GM12891 (cell line): ENCODE measurements at regions not wholly inside any gene's neighbourhood (a gene's known extent, or its start where the extent isn't known, plus 50 kb on each side); places are given as distances from the start of the nearest gene placed in this dataset.

Source experiments
- PAX5 ChIP-seq: IDR thresholded peaks from 2 replicates; pipeline ENCODE4 v1.6.1; 2011; ENCODE audit warnings: low read length, moderate library complexity, mild to moderate bottlenecking; ENCODE audit not compliant: insufficient read depth, severe bottlenecking
- POLR2A ChIP-seq: IDR thresholded peaks from 2 replicates; pipeline ENCODE4 v1.6.1; 2011; ENCODE audit warnings: low read depth, low read length, control low read depth
- SPI1 ChIP-seq: IDR thresholded peaks from 2 replicates; pipeline ENCODE4 v1.6.1; 2011; ENCODE audit warnings: low read depth, low read length, control low read depth

DNA sequence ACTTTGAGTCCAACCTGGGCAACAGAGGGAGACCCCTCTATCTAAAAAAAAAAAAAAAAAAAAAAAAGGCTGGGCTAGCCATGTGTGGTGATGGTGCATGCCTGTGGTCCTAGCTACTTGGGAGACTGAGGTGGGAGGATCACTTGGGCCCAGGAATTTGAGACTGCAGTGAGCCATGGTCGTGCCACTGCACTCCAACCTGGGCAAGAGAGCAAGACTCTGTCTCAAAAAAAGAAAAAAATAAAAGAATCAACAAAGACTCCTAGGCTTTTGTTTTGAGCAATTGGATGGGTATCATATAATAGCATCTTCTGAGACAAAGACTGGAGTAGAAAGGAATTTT lies 481.7 kb upstream of the PAPPA start:
- TF ChIP-seq POLR2A = no peak
- no peak for TF ChIP-seq PAX5
- TF ChIP-seq SPI1 = no peak
